PC-9 (cell line): ENCODE measurements at regions not wholly inside any gene's neighbourhood (a gene's known extent, or its start where the extent isn't known, plus 50 kb on each side); places are given as distances from the start of the nearest gene placed in this dataset.

Source experiments
- CTCF ChIP-seq: fragments of 200-600 bp; sonication (generic); conservative IDR thresholded peaks from 2 replicates; pipeline ENCODE4 v1.6.1; 2017; ENCODE audit warnings: mixed run types, antibody characterized with exemption, mild to moderate bottlenecking, moderate library complexity
- EZH2 ChIP-seq: fragments of 200-600 bp; sonication (generic); IDR thresholded peaks from 2 replicates; pipeline ENCODE4 v1.8.0; 2017; ENCODE audit warnings: antibody characterized with exemption, low read depth

GRCh38 chr2:139477618-139478017, 697.4 kb upstream of the NXPH2 start:
- no peak for TF ChIP-seq EZH2
- no peak for TF ChIP-seq CTCF
